GM13976 (cell line): ENCODE measurements at regions not wholly inside any gene's neighbourhood (a gene's known extent, or its start where the extent isn't known, plus 50 kb on each side); places are given as distances from the start of the nearest gene placed in this dataset.

Experiments used
- DNase-seq: peaks from one replicate; pipeline ENCODE4 v3.0.0; 2012; ENCODE audit warnings: low spot score
- in situ Hi-C: fragments of 300-500 bp; cut with MboI; formaldehyde crosslinking; loops from one replicate; pipeline ENCODE4 v1.12.0; 2022; ENCODE audit warnings: low sequenced_read_pairs, mixed read lengths, inconsistent platforms; ENCODE audit not compliant: unreplicated experiment
- TF ChIP-seq, protein P1 (sequence below): IDR thresholded peaks from 2 replicates; pipeline ENCODE4 v1.5.1; 2012; ENCODE audit warnings: borderline replicate concordance, mild to moderate bottlenecking; ENCODE audit not compliant: insufficient read depth; ENCODE audit errors: extremely low read depth, missing control alignments, control extremely low read depth

DNA sequence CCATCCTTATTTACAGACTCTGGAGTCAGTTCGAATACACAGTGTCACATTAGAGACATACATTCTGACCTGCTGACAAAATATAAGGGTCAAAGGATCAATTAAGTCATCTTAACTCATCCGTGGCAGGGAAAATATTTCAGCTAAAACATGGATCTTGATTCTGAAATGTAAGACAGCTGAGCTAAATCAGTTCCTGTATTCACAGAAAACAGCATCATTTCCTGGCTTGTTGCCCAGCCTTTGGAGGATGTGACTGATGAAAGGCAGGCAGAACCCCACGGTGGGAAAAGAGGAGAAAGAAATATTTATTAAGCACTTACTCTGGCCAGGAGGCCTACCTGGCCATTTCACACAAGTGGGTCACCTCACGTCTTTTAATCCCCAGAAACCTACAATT, 101.9 kb downstream of the GAS2L3 start:
- in situ Hi-C loops: no loop called here
- no peak for DNase-seq

GRCh38 chr12:100681074-100681473, 107.6 kb downstream of the GAS2L3 start:
- no peak for DNase-seq
- TF ChIP-seq, protein P1, sequence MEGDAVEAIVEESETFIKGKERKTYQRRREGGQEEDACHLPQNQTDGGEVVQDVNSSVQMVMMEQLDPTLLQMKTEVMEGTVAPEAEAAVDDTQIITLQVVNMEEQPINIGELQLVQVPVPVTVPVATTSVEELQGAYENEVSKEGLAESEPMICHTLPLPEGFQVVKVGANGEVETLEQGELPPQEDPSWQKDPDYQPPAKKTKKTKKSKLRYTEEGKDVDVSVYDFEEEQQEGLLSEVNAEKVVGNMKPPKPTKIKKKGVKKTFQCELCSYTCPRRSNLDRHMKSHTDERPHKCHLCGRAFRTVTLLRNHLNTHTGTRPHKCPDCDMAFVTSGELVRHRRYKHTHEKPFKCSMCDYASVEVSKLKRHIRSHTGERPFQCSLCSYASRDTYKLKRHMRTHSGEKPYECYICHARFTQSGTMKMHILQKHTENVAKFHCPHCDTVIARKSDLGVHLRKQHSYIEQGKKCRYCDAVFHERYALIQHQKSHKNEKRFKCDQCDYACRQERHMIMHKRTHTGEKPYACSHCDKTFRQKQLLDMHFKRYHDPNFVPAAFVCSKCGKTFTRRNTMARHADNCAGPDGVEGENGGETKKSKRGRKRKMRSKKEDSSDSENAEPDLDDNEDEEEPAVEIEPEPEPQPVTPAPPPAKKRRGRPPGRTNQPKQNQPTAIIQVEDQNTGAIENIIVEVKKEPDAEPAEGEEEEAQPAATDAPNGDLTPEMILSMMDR: no peak
- in situ Hi-C loops: no loop called here

More for the DNA sequence above, 101.9 kb downstream of the GAS2L3 start:
- TF ChIP-seq, protein P1: no peak

DNA sequence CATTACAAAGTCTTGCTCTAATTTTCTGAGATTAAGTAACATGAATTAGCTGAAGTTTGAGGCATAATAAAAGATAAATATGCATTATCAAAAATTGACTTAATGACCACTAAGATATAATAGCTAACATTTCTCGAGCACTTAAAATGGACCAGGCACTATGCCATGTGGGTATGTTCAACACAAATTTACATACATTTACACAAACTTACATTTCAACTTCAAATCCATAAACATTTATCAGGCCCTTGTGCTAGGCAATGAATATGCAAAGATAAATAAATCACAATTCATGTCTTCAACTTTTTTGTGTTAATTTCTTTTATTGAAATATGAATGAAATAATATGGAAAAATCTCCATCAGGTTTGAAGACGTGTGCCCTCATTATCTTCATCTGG, 108.7 kb downstream of the GAS2L3 start:
- in situ Hi-C loops: no loop called here
- TF ChIP-seq, protein P1: no peak
- no peak for DNase-seq

- in situ Hi-C loops: no loop called here
Observed at GRCh38 chr12:100687686-100688085, 106.9 kb upstream of the ANO4 start.

GRCh38 chr12:100688451-100688864, 106.1 kb upstream of the ANO4 start:
- TF ChIP-seq, protein P1: no peak
- in situ Hi-C loops: no loop called here
- DNase-seq: no peak

More at GRCh38 chr12:100687686-100688085, 106.9 kb upstream of the ANO4 start:
- TF ChIP-seq, protein P1: no peak
- DNase-seq: no peak

GRCh38 chr12:100692502-100692901, 102.1 kb upstream of the ANO4 start:
- DNase-seq: no peak
- TF ChIP-seq, protein P1: no peak
- in situ Hi-C loops: no loop called here

DNA sequence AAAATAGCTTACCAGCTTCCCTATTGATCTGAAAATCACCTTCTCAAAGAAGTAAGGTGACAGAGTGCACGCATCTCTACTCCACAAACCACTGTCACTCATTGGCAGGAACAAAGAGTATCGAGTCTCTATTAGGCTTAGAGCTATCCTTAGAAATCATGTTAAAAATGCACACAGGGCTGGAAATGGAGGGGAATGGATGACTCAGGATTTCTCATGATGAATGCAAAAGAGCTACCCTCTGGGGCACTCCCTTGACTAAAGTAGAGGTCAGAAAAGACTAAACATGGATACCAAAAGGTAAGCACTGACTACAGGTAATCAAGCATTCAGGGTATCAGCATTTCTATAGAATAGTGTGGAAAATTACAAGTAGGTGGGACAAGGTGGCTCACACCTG, 96.1 kb upstream of the ANO4 start:
- no peak for DNase-seq
- in situ Hi-C loops: no loop called here
- TF ChIP-seq, protein P1: no peak
